ENCODE measurements at regions not wholly inside any gene's neighbourhood (a gene's known extent, or its start where the extent isn't known, plus 50 kb on each side); places are given as distances from the start of the nearest gene placed in this dataset.

GRCh38 chr6:137316626-137317025 lies 97.4 kb upstream of the IFNGR1 start:
- Histone ChIP-seq H3K36me3 (ENCODE audit: control insufficient read depth, insufficient read depth, low read length) (no peaks in the 10 kb centered on the region), H3K9me3 (ENCODE audit: control insufficient read depth, insufficient read depth, low read length) (no peaks in the 10 kb centered on the region), H3K27ac (ENCODE audit: low read depth, low read length) (no peak overlapping the region), H3K4me3 (ENCODE audit: low read depth, low read length) (no peak overlapping the region), H3K4me1 (ENCODE audit: control insufficient read depth, insufficient read depth, low read length) (no peaks in the 10 kb centered on the region), H3K27me3 (ENCODE audit: control insufficient read depth, insufficient read depth, low read length) (peaks cover 17% of the 10 kb centered on the region)
- DNase-seq (ENCODE audit: low read depth in 4 of 6, low spot score in 6 of 6): no peak

DNA sequence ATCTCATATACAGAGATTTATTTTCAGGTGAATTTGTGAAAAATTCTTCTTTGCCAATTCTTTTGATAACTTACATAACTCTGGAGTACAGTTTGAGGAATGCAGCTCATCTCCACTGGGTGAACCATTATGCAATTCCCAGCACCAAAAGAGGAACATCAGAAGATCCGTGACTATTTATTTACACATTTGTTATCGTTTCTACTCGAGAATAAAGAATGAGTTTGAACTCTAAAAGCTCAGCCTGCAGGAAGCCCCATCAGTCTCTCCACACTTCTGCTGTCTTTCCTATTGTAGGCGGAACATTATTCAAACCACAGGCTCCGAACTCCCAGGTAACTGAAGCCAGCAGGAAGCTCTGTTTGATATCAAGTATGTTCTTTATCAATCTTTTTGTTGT lies 95.9 kb upstream of the IFNGR1 start:
- Histone ChIP-seq H3K4me3 (ENCODE audit: low read depth, low read length) (no peak overlapping the region), H3K9me3 (ENCODE audit: control insufficient read depth, insufficient read depth, low read length) (no peaks in the 10 kb centered on the region), H3K36me3 (ENCODE audit: control insufficient read depth, insufficient read depth, low read length) (no peaks in the 10 kb centered on the region), H3K4me1 (ENCODE audit: control insufficient read depth, insufficient read depth, low read length) (no peaks in the 10 kb centered on the region), H3K27ac (ENCODE audit: low read depth, low read length) (no peak overlapping the region), H3K27me3 (ENCODE audit: control insufficient read depth, insufficient read depth, low read length) (peaks cover 12% of the 10 kb centered on the region)
- no CpG with 5 or more reads among the region's 5 CpGs for WGBS (ENCODE audit: insufficient coverage)
- DNase-seq (ENCODE audit: low read depth in 4 of 6, low spot score in 6 of 6): peak in 1 of 6 donors; percentile 22

- peaks cover 10% of the 10 kb centered on the region for H3K27me3 ChIP-seq (ENCODE audit: control insufficient read depth, insufficient read depth, low read length)
- H3K9me3 ChIP-seq (ENCODE audit: control insufficient read depth, insufficient read depth, low read length): no peaks in the 10 kb centered on the region
- no peak overlapping the region for H3K27ac ChIP-seq (ENCODE audit: low read depth, low read length)
- H3K4me1 ChIP-seq (ENCODE audit: control insufficient read depth, insufficient read depth, low read length): no peaks in the 10 kb centered on the region
- H3K4me3 ChIP-seq (ENCODE audit: low read depth, low read length): no peak overlapping the region
- DNase-seq (ENCODE audit: low read depth in 4 of 6, low spot score in 6 of 6): peak in 2 of 6 donors; percentile 77 to 79
- no peaks in the 10 kb centered on the region for H3K36me3 ChIP-seq (ENCODE audit: control insufficient read depth, insufficient read depth, low read length)
- 6% methylated on average over 5 of the region's 11 CpGs for WGBS (ENCODE audit: insufficient coverage)
Observed at GRCh38 chr6:137313928-137314855, 95.0 kb upstream of the IFNGR1 start.

- Histone ChIP-seq H3K36me3 (ENCODE audit: control insufficient read depth, insufficient read depth, low read length) (no peaks in the 10 kb centered on the region), H3K27me3 (ENCODE audit: control insufficient read depth, insufficient read depth, low read length) (peaks cover 10% of the 10 kb centered on the region), H3K4me3 (ENCODE audit: low read depth, low read length) (no peak overlapping the region), H3K27ac (ENCODE audit: low read depth, low read length) (no peak overlapping the region), H3K9me3 (ENCODE audit: control insufficient read depth, insufficient read depth, low read length) (no peaks in the 10 kb centered on the region), H3K4me1 (ENCODE audit: control insufficient read depth, insufficient read depth, low read length) (no peaks in the 10 kb centered on the region)
- no peak for DNase-seq (ENCODE audit: low read depth in 4 of 6, low spot score in 6 of 6)
- 100% methylated on average over 1 of the region's 1 CpG for WGBS (ENCODE audit: insufficient coverage)
Observed at GRCh38 chr6:137313211-137313610, 94.0 kb upstream of the IFNGR1 start.

- peaks cover 6% of the 10 kb centered on the region for H3K27me3 ChIP-seq (ENCODE audit: control insufficient read depth, insufficient read depth, low read length)
- no peaks in the 10 kb centered on the region for H3K9me3 ChIP-seq (ENCODE audit: control insufficient read depth, insufficient read depth, low read length)
- no peak overlapping the region for H3K27ac ChIP-seq (ENCODE audit: low read depth, low read length)
- no CpG with 5 or more reads among the region's 1 CpG for WGBS (ENCODE audit: insufficient coverage)
- no peaks in the 10 kb centered on the region for H3K4me1 ChIP-seq (ENCODE audit: control insufficient read depth, insufficient read depth, low read length)
- no peak for DNase-seq (ENCODE audit: low read depth in 4 of 6, low spot score in 6 of 6)
- H3K4me3 ChIP-seq (ENCODE audit: low read depth, low read length): no peak overlapping the region
- H3K36me3 ChIP-seq (ENCODE audit: control insufficient read depth, insufficient read depth, low read length): no peaks in the 10 kb centered on the region
Observed at GRCh38 chr6:137311940-137312339, 92.8 kb upstream of the IFNGR1 start.

DNA sequence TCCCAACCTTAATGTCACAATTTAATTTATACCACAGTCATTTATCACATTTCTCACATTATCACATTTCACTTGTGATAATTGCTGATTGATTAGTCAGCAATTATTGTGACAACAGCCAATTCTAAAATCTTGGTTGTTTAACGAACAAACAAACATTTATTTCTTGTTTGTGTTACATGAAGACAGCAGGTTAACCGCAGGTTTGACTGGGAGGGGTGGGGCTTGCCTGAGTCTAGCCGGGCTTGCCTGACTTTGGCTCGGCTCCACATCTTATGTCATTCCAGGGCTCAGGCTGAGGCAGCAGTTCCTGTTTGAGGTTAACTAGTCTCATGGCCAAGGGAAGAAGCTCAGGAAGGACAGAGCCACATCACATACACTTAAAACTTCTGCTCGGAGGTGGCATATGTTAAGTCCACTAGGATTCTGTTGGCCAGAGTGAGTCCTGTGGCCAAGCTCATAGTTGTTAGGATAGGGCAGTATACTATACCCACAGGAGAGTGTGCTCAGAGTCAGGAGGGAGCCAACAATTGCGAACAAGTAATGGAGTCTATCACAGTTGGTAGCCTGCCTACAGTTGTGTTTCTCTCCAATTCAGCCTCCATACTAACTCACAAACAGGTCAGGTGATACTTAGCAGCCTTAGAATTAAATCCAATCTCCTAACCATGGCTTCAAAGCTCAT lies 90.0 kb upstream of the IFNGR1 start:
- Histone ChIP-seq H3K4me1 (ENCODE audit: control insufficient read depth, insufficient read depth, low read length) (no peaks in the 10 kb centered on the region), H3K27me3 (ENCODE audit: control insufficient read depth, insufficient read depth, low read length) (no peaks in the 10 kb centered on the region), H3K36me3 (ENCODE audit: control insufficient read depth, insufficient read depth, low read length) (no peaks in the 10 kb centered on the region), H3K9me3 (ENCODE audit: control insufficient read depth, insufficient read depth, low read length) (no peaks in the 10 kb centered on the region), H3K27ac (ENCODE audit: low read depth, low read length) (no peak overlapping the region), H3K4me3 (ENCODE audit: low read depth, low read length) (no peak overlapping the region)
- 49% methylated on average over 3 of the region's 6 CpGs for WGBS (ENCODE audit: insufficient coverage)
- DNase-seq (ENCODE audit: low read depth in 4 of 6, low spot score in 6 of 6): peak in 1 of 6 donors; percentile 53

DNA sequence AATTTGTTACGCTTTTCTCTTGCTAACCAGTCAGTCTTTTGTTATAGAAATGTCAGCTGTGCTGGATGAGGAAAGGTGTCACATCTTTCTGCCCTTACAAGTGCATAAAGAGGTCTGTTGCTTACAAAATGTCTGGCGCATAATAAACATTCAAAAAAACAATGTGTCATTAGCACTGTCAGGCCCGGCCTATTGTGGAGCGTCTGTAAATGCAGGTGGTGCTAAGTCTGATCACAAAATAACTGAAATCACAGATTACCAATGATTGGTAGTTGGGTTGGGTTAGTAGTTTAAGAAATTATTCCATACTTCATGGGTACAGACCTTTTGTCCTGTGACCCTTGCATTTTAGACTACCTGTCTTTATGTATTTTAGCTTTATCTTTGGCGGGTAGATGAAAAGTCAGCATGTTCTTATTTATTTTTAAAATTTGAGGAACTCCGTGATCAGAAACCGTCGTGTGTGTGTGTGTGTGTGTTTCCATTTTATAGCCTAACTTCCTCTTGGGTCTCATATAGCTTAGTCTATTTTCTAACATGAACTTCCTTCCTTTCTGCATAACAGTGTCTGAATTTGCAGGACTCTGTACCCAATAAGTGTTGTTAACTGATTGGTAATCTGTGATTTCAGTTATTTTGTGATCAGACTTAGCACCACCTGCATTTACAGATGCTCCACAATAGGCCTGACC lies 88.1 kb upstream of the IFNGR1 start:
- Histone ChIP-seq H3K27me3 (ENCODE audit: control insufficient read depth, insufficient read depth, low read length) (no peaks in the 10 kb centered on the region), H3K4me1 (ENCODE audit: control insufficient read depth, insufficient read depth, low read length) (no peaks in the 10 kb centered on the region), H3K9me3 (ENCODE audit: control insufficient read depth, insufficient read depth, low read length) (no peaks in the 10 kb centered on the region), H3K4me3 (ENCODE audit: low read depth, low read length) (no peak overlapping the region), H3K36me3 (ENCODE audit: control insufficient read depth, insufficient read depth, low read length) (no peaks in the 10 kb centered on the region), H3K27ac (ENCODE audit: low read depth, low read length) (no peak overlapping the region)
- no CpG with 5 or more reads among the region's 8 CpGs for WGBS (ENCODE audit: insufficient coverage)
- DNase-seq (ENCODE audit: low read depth in 4 of 6, low spot score in 6 of 6): no peak

DNA sequence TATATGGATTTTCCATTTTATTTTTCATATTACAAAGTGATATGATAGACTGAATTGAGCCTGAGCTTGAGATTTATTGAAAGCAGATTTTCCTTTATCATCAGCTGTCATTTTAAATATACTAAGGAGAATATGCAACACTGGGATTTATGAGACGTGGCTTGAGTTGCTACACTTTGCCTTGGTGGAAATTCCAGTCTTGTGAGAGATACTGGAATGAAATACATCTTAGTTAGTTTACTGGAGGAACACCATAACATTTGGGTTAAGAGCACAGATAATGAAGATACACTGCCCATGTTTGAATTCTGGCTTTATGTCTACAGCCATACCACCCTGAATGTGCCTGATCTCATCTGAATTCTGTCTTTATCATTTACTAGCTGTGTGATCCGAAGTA lies 86.5 kb upstream of the IFNGR1 start:
- Histone ChIP-seq H3K27me3 (ENCODE audit: control insufficient read depth, insufficient read depth, low read length) (no peaks in the 10 kb centered on the region), H3K36me3 (ENCODE audit: control insufficient read depth, insufficient read depth, low read length) (no peaks in the 10 kb centered on the region), H3K27ac (ENCODE audit: low read depth, low read length) (no peak overlapping the region), H3K4me3 (ENCODE audit: low read depth, low read length) (no peak overlapping the region), H3K4me1 (ENCODE audit: control insufficient read depth, insufficient read depth, low read length) (no peaks in the 10 kb centered on the region), H3K9me3 (ENCODE audit: control insufficient read depth, insufficient read depth, low read length) (no peaks in the 10 kb centered on the region)
- no peak for DNase-seq (ENCODE audit: low read depth in 4 of 6, low spot score in 6 of 6)
- whole genome bisulfite sequencing (ENCODE audit: insufficient coverage): 67% methylated on average over 1 of the region's 2 CpGs

- Histone ChIP-seq H3K4me3 (ENCODE audit: low read depth, low read length) (no peak overlapping the region), H3K9me3 (ENCODE audit: control insufficient read depth, insufficient read depth, low read length) (no peaks in the 10 kb centered on the region), H3K4me1 (ENCODE audit: control insufficient read depth, insufficient read depth, low read length) (no peaks in the 10 kb centered on the region), H3K27ac (ENCODE audit: low read depth, low read length) (no peak overlapping the region), H3K36me3 (ENCODE audit: control insufficient read depth, insufficient read depth, low read length) (no peaks in the 10 kb centered on the region), H3K27me3 (ENCODE audit: control insufficient read depth, insufficient read depth, low read length) (no peaks in the 10 kb centered on the region)
- no peak for DNase-seq (ENCODE audit: low read depth in 4 of 6, low spot score in 6 of 6)
- 86% methylated on average over 2 of the region's 4 CpGs for whole genome bisulfite sequencing (ENCODE audit: insufficient coverage)
Observed at GRCh38 chr6:137304020-137304780, 85.0 kb upstream of the IFNGR1 start.

Measured in spinal cord (tissue), 9 donors.